Nucleus accumbens (tissue), 56 donors: ENCODE measurements at regions not wholly inside any gene's neighbourhood (a gene's known extent, or its start where the extent isn't known, plus 50 kb on each side); places are given as distances from the start of the nearest gene placed in this dataset.
A peak's percentile ranks its signal among the peaks of the same experiment; 100 is the strongest.
"Not testable (repeated sequence)": the region's sequence is repeated elsewhere in the genome, so short reads cannot be mapped to it uniquely, and the experiment has no call there.

ENCODE experiments used
- DNase-seq, 56 donors: peaks; one replicate each; lab custom pipeline; 2025; lab: John Stamatoyannopoulos, UW

DNA sequence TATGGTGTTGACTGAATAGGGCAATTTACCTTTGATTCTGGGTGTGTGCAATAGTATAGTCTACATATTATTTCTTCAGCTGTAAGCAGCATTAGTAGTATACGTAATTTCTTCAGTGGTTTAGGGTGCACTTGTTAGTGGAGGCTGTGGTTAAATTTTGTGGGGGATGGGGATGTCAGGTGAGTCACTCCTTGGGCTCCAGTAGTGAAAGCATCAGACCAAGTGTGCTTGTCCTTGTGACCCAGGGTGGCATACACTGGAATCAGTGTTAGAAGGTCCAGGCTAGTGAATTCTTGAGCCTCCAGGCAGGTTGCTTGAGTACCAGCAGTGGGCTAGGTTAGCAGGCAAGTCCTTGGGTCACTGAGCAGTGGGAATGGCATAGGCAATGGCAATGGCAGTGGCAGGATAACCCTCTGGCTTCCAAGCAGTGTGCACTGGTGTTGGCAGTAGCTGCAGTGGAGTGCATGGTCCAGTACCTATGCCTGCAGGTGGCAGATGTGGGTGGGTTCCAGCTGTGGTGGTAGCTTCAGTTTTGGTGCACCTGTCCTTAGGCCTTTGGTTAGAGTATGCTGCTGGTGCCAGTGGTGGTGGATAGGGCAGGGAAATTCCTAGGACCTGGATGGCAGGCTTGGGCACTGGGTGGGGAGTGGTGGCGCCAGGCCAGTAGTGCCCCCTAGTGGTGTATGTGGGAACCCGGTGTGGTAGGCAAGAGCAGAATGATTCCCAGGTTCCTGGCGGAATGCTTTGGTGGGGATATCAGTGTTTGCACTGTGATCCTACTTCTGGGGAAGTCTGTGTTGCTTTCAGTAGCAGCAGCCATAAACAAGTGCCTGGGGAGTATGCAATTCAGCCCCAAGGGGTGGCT, 531.0 kb downstream of the SMARCA1 start:
- DNase-seq, result no peak

- DNase-seq, result peak in 29 of 56 donors; percentile 0 to 50 (median 0)
Observed at GRCh38 chrX:128975745-128976144, 547.5 kb downstream of the SMARCA1 start.

DNA sequence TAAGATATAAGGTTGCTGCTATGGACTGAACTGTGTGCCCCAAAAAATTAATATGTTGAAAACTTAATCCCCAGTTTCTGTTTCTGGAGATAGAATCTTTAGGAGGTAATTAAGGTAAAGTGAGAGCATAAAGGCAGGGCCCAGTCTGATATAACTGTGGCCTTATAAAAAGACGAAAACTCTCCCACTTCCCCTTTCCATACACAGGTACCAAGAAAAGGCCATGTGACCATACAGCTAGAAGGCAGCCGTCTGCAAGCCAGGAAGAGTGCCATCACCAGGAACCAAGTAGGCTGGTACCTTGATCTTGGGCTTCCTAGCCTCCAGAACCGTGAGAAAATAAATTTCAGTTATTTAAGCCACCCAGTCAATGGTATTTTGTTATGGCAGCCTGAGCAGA, 550.3 kb downstream of the SMARCA1 start:
- DNase-seq, result no peak

GRCh38 chrX:128961290-128961689, 562.0 kb downstream of the SMARCA1 start:
- no peak for DNase-seq

DNA sequence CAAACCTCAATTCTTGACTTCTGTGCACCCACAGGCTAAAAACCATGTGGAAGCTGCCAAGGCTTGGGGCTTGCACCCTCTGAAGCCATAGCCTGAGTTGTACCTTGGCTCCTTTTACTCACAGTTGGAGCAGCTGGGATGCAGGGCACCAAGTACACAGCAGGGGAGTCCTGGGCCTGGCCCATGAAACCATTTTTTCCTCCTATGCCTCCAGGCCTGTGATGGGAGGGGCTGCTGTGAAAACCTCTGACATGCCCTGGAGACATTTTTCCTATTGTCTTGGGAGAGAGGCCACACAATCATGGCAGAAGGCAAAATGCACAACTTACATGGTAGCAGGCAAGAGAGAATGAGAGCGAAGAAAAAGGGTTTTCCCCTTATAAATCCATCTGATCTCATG, 568.6 kb downstream of the SMARCA1 start:
- DNase-seq, result not testable (repeated sequence)

GRCh38 chrX:128931071-128931470, 592.2 kb downstream of the SMARCA1 start:
- no peak for DNase-seq

DNA sequence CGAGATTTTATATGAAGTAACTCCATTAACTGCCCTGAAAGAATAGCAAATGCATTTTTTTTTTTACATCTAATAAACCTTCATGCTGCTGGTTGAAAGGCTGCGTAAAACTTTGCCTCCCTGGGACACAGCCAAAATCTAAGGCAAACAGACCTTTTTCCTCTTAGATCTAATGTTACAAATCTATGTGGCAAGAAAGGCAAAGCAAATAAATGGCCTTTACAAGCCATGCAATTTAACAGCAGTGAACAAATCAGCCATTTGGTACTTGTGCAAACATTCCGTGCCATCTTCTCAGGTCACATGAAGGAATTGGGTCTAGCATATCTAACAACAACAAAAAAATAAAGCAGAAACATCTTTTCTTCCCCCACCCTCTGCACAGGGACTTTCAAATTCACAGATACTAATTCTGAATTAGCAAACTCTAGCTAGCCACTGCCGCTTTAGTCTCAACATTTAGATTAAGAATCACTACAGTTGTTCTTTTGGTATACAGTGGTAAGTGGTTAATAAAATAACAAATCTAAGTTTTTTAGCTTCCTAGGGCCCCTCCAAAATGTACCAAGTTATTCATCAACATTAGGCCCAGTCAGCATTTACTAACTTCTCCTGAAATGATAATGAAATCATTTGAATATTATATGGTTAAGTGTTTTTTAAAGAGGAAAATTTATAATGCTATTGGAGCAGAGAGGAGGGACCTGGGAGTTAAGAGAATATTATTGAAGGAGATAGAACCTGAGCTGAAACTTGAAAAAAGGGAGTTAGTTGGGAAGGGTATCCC, 593.8 kb downstream of the SMARCA1 start:
- no peak for DNase-seq

DNA sequence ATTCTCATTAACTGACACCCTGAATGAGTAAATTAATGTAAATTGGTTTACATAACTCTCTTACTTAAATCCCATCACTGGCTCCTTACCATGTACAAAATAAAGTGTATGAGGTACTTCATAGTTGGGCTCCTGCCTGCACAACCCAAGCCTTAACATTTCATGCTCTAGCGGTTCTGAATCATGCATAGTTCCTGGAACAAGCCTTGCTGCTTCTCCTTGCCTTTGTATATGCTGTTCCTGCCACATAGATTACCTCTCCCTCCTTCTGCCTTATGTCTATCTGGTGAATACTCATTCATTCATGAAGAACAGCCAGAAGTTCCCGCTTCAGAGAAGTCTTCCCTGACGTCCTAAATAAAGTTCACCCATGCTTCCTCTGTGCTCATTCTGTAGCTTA, 594.7 kb downstream of the SMARCA1 start:
- no peak for DNase-seq

DNA sequence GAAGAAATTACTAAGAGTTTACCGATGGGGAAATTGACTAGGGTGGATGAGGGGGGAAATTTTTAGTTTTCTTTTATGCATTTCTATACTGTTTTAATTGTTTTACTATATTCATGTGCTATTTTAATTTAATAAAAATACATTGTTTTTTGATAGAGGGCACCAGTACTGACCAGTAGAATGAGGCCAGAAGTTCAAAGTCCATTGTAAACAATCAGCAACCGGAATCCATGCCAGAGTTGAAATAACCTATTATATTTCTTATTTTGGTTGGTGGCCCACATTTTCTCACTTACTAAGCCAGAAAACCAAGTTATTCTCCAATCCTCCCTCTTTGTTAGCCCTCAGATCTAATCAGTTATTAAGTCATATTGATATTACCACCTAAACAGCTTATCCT, 595.9 kb downstream of the SMARCA1 start:
- DNase-seq, result no peak

DNA sequence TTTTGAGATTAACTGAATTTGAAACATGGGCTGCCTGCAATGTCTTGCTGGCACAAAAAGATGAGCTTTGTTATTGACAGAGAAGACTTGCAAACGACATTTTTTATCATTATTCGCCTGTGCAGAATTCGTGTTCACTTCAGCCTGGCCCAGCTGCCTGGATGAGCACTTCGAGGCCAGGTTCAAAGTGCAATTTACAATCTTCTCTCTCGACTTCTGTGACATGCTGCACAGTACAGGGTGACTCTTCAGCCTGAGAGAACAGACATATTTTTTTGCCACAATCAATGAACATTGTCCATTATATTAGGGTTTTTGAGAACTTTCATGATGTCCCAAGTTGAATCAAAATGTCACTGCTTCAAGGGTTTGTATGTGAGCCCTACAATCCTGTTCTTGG, 616.5 kb downstream of the SMARCA1 start:
- no peak for DNase-seq

DNA sequence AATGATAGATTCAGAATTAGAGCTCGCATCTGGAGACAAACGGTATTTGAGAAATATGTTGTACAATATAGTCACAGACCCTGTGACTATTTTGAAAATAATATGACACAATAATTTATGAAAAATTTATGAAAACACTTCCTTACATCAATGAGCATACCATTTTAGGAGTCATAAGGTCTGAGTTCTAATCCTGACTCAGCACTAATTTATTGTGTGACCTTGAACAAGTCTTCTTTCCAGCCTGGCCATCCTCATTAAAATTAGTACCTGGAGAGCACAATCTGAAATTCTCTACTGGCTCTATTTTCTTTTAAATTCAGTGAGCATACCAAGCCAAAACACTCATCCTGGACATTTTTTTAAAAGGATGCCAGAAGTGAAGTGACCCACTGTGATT, 622.3 kb downstream of the SMARCA1 start:
- DNase-seq, result no peak

GRCh38 chrX:128897621-128898020, 625.7 kb downstream of the SMARCA1 start:
- DNase-seq, result no peak

- DNase-seq, result no peak
Observed at GRCh38 chrX:128891554-128891953, 631.7 kb downstream of the SMARCA1 start.

- no peak for DNase-seq
Observed at GRCh38 chrX:128884430-128884829, 638.9 kb downstream of the SMARCA1 start.

DNA sequence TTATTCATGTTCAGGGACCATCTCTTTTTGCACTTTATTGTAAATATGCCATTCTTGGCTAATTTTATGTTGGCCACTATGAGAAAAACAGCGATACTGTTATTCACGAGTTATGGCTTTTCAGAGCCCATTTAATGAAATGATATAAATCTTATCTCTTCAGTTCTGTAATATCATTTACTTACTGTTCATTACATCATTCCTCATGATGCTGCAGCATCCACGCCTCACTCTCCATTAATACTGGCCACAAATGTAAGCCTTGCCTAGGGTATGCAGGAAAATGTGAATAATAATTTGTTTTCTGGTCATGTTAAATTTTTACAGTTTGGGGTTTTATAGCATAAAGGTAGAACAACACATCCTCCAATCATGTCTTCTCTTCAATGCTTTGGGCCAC, 639.6 kb downstream of the SMARCA1 start:
- no peak for DNase-seq

GRCh38 chrX:128870361-128870760, 652.9 kb downstream of the SMARCA1 start:
- DNase-seq, result no peak

DNA sequence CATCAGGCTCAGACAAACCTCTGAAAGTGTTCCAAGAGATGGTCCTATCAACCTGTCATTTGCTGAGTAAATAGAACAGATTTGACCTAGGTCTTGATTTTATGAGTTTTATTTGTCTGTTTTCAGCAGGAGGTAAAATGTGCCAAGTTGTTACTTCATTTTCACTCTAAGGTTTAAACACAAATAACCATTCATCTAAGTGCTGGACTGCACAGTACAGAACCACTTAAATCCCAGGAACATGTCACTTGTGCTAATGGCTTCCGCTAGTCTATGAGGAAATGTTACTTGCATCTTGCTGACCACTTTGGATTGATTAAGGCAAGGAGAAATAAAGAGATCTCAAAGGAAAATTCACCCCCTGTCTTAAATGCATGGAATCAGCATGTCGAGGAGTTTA, 660.7 kb downstream of the SMARCA1 start:
- DNase-seq, result no peak

DNA sequence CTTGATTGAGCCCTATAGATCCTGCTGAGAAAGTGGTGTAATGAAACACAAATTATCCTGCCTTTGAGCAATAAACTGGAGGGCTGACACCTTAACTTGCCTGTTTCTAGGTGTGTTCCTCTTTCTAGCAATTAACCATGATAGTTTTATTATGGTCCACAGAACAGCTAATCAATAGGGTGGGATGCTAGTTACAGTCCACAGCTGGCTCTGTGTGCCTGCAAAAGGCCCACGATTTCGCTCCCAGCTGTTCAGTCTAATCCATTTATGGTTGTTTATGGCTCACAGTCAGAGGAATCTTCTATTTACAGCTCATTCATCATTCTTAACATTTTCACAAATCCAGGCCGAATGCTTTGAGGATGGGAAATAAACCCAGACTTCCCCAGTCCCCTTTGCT, 674.9 kb downstream of the SMARCA1 start:
- DNase-seq, result no peak

DNA sequence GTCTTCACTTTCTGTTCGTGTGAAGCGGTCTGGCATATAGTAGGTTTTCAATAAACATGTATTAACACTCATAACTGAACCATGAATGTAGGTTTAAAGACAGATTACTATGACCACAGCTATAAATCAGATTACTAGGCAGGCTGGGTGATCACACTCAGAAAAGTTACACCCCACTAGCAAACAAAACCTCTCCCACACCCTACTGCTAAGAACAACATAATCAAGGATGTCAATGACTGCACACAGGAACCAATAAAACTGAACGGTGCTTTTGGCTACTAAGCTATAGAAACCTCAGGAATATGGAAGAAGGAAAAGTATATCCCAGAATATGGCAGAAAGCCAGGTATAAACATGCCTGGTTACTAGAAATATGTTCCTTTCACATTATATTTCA, 676.9 kb downstream of the SMARCA1 start:
- no peak for DNase-seq

DNA sequence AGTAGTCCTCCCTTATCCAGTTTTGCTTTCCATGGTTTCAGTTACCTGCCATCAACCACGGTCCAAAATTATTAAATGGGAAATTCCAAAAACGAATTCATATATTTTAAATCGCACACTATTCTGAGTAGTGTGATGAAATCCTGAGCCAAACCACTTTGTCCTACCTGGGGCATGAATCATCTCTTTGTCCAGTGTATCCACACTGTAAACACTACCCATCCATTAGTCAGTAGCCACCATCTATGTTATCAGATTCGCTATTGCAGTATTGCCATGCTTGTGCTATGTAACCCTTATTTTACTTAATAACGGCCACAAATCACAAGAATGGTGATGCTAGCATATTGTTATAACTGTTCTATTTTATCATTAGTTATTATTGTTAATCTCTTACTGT, 704.6 kb downstream of the SMARCA1 start:
- no peak for DNase-seq

- no peak for DNase-seq
Observed at GRCh38 chrX:128816919-128817318, 706.4 kb downstream of the SMARCA1 start.

DNA sequence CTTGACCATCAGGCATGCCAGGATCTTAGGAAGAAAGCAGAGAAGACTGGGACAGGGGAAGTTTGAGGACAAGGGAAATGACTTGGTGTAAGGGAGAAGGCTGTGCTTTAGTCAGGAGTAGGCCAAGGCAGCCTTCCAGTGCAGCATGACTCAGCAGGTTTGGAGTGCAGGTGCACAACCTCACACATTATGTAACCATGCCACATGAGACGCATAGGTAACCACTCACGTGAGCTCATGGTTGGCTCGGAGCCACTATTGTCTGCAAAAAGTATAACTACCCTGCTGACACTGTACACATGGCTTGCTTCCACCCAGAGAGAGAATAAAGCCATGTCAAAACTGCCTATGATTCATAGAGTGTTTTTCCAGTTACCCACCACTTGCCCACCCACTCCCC, 715.9 kb downstream of the SMARCA1 start:
- no peak for DNase-seq
